ENCODE measurements at regions not wholly inside any gene's neighbourhood (a gene's known extent, or its start where the extent isn't known, plus 50 kb on each side); places are given as distances from the start of the nearest gene placed in this dataset.

DNA sequence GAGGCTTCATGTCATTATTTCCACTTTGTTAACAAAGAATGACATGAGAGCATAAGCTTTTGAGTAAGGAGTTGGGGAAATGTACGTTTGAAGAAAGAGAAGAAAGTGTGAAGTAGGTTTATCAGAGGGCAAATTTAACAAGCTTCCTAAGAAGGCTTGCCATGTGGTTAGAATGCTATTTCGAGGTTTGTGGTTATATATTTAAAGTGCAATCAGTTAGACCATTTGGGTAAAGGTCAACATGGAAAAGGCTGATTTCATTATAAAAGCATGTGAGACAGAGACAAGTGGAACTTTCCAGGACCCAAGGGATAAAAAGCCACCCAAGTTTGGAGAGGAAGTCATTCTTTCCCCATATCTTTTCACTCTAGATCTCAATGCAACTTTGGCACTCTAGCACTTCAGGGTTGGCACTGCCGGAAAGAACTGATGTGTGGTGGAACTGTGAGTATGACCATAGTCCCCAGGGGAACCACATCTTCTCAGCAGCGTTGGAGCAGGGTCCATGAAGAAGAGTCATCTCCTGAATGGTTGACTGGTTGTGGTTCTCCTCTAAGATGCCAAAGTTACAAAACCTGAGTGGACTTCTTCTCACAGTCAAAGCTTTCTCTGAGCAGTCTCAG lies 529.9 kb downstream of the MID1IP1 start:
- Histone ChIP-seq H3K27ac (no peak overlapping the region), H3K36me3 (no peaks in the 10 kb centered on the region), H3K4me1 (ENCODE audit: low read depth) (peaks cover 3% of the 10 kb centered on the region), H3K4me3 (no peak overlapping the region), H3K9me3 (ENCODE audit: low read depth) (no peaks in the 10 kb centered on the region), H3K27me3 (no peaks in the 10 kb centered on the region)
- TF ChIP-seq, protein P1, sequence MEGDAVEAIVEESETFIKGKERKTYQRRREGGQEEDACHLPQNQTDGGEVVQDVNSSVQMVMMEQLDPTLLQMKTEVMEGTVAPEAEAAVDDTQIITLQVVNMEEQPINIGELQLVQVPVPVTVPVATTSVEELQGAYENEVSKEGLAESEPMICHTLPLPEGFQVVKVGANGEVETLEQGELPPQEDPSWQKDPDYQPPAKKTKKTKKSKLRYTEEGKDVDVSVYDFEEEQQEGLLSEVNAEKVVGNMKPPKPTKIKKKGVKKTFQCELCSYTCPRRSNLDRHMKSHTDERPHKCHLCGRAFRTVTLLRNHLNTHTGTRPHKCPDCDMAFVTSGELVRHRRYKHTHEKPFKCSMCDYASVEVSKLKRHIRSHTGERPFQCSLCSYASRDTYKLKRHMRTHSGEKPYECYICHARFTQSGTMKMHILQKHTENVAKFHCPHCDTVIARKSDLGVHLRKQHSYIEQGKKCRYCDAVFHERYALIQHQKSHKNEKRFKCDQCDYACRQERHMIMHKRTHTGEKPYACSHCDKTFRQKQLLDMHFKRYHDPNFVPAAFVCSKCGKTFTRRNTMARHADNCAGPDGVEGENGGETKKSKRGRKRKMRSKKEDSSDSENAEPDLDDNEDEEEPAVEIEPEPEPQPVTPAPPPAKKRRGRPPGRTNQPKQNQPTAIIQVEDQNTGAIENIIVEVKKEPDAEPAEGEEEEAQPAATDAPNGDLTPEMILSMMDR (IDR thresholded peaks at IDR 0.05; ENCODE audit: low read depth, low read length): no peak
- no peak for DNase-seq (ENCODE audit: low read depth in 1 of 2, low spot score in 1 of 2)

- Histone ChIP-seq H3K27ac (no peak overlapping the region), H3K36me3 (no peaks in the 10 kb centered on the region), H3K4me3 (no peak overlapping the region), H3K27me3 (no peaks in the 10 kb centered on the region), H3K4me1 (ENCODE audit: low read depth) (peaks cover 8% of the 10 kb centered on the region), H3K9me3 (ENCODE audit: low read depth) (no peaks in the 10 kb centered on the region)
- no peak for DNase-seq (ENCODE audit: low read depth in 1 of 2, low spot score in 1 of 2)
- TF ChIP-seq, protein P1 (IDR thresholded peaks at IDR 0.05; ENCODE audit: low read depth, low read length): no peak
These were observed 532.2 kb downstream of the MID1IP1 start for GRCh38 chrX:39333451-39333850.

- TF ChIP-seq, protein P1 (IDR thresholded peaks at IDR 0.05; ENCODE audit: low read depth, low read length): no peak
- Histone ChIP-seq H3K9me3 (ENCODE audit: low read depth) (no peaks in the 10 kb centered on the region), H3K4me1 (ENCODE audit: low read depth) (peaks cover 8% of the 10 kb centered on the region), H3K27me3 (no peaks in the 10 kb centered on the region), H3K27ac (no peak overlapping the region), H3K4me3 (no peak overlapping the region), H3K36me3 (no peaks in the 10 kb centered on the region)
- DNase-seq (ENCODE audit: low read depth in 1 of 2, low spot score in 1 of 2): no peak
These were observed 534.4 kb downstream of the MID1IP1 start for GRCh38 chrX:39335513-39336235.

DNA sequence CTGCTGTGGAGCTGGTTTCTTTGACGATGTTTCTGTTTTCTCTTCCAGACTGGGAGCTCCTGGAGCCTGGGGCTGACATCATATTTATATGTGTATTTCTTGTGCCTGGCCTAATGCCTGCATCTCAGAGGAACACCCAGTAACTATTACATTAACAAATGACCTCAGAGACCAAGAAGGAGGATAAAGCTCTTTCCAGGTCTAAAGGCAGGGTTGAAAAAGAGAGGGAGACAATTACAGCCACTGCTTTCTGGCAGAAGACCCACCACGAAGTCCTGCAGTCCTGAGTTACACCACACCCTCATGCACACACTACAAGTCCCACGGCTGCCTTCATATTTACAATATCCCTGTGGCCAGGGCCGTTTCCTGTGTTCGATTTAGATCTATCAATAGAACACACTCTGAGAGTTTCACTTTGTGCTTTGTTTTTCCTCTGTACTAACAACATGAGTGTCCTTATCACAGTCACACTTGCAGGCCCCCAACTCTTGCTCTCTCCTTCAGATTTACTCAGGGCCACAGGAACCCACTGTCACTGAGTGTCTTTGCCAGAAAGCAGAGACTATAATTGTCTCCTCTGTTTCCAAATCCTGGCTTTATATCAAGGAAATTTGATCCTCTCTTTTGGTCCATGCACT lies 535.5 kb downstream of the MID1IP1 start:
- Histone ChIP-seq H3K27me3 (no peaks in the 10 kb centered on the region), H3K4me1 (ENCODE audit: low read depth) (peaks cover 8% of the 10 kb centered on the region), H3K9me3 (ENCODE audit: low read depth) (no peaks in the 10 kb centered on the region), H3K27ac (no peak overlapping the region), H3K36me3 (no peaks in the 10 kb centered on the region), H3K4me3 (no peak overlapping the region)
- peak in 1 of 2 donors; percentile 4 for DNase-seq (ENCODE audit: low read depth in 1 of 2, low spot score in 1 of 2)
- TF ChIP-seq, protein P1 (IDR thresholded peaks at IDR 0.05; ENCODE audit: low read depth, low read length): no peak

DNA sequence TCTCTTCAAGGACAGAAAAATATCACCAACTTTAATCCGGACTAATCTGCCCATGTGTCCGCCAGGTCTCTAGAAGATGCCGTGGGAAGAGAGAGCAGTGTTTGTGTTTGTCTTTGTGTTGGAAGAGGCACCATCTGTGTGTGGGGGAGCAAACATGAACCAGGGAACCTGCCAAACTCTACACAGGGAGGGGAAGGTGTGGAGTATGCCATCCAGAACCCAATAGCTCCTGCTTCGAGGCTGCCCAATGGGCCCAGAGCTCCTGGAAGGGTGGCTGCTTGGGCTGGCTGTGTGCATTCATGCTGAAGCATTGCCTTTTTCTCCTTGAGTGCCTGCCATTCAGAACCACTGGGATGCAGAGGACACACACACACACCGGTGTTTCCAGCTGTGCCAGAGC lies 536.2 kb downstream of the MID1IP1 start:
- no peak overlapping the region for H3K27ac ChIP-seq
- no peak overlapping the region for H3K4me3 ChIP-seq
- DNase-seq (ENCODE audit: low read depth in 1 of 2, low spot score in 1 of 2): no peak
- no peaks in the 10 kb centered on the region for H3K9me3 ChIP-seq (ENCODE audit: low read depth)
- H3K36me3 ChIP-seq: no peaks in the 10 kb centered on the region
- no peaks in the 10 kb centered on the region for H3K27me3 ChIP-seq
- H3K4me1 ChIP-seq (ENCODE audit: low read depth): peaks cover 8% of the 10 kb centered on the region
- TF ChIP-seq, protein P1 (IDR thresholded peaks at IDR 0.05; ENCODE audit: low read depth, low read length): no peak
